GM21526 (cell line): ENCODE measurements at regions not wholly inside any gene's neighbourhood (a gene's known extent, or its start where the extent isn't known, plus 50 kb on each side); places are given as distances from the start of the nearest gene placed in this dataset.
"Not testable (repeated sequence)": the region's sequence is repeated elsewhere in the genome, so short reads cannot be mapped to it uniquely, and the experiment has no call there.

Experiments
- ATAC-seq: cut with Tn5 transposase; IDR thresholded peaks from one replicate; pipeline ENCODE4 v1.9.1; 2021; ENCODE audit warnings: moderate library complexity; ENCODE audit not compliant: unreplicated experiment, low FRiP score

DNA sequence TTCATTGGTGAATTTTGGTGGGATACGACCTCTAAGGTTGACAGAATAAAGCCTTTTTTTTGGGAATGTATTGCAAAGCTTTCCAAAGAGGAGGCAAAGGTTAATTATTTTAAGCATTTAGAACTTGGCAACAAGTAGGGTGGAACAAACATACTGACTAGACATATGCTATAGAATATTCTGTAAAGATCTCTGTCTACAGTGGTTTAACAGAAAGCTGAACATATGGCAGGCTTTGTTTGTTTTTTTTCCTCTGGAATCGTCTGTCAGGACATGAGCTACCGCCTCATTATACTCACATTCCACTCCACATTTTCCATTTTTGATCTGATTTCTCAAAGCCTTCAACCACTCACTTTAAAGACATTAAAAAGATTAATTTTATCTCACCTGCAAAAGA lies 153.4 kb upstream of the PELI2 start:
- ATAC-seq: no peak

DNA sequence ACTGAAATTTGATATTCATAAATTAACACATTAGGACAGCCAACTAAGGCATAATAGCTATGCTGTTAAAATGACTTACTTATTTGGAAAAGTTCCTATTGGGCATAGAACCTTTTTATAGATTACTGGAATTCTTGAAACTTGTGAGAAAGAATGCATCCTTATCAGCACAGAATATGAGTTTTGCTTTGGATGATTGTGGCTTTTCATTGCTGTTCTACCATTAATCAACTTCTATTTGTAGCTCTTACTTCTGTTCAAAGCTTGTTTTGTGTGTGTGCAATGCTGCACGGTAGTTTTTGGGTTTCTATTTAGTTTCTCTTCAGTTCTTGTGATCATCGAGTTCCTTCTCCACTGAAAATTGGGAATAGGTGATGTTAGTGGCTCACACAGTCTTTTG lies 152.4 kb upstream of the PELI2 start:
- no peak for ATAC-seq

DNA sequence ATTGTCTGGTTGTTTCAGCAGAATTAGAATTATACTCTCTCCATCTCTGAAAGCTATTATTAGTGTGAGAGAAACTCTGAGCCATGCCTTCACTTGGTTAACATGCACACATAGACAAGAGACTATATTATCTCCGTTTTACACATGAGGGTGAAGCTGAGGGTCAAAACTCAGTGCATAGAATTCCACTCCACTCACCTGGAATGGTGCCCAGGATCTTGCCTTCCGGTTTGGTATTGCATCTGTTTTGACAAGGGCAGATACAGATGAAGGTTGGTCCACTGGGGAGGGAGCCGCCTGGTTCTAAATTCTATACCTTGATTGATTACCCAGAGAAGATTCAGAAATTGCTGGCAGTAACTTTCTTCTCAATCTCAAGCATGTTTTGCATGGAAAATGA lies 149.5 kb upstream of the PELI2 start:
- no peak for ATAC-seq

DNA sequence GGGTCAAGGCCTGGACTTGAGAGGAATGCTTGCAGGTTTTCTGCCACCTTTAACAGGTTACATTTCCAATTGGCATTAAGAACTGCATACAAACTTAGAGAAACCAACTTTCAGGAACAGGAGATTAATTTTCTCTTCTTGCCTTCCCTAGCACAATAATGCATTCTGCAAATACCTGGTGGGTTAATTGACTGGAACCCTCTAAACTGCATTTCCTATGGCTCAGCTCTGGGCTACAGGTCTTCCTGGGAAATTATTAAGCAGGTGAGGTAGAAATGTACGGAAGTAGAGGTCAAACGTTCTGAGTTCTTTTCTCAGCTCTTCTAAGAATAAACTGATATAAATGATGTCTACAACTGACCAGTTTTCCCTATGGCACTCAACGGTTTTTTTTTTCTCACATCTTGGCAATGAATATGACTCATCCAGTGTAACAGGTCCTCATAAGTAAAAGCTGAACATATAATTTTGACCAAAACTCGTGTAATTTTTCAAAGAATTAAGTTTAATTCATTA lies 144.9 kb upstream of the PELI2 start:
- no peak for ATAC-seq

DNA sequence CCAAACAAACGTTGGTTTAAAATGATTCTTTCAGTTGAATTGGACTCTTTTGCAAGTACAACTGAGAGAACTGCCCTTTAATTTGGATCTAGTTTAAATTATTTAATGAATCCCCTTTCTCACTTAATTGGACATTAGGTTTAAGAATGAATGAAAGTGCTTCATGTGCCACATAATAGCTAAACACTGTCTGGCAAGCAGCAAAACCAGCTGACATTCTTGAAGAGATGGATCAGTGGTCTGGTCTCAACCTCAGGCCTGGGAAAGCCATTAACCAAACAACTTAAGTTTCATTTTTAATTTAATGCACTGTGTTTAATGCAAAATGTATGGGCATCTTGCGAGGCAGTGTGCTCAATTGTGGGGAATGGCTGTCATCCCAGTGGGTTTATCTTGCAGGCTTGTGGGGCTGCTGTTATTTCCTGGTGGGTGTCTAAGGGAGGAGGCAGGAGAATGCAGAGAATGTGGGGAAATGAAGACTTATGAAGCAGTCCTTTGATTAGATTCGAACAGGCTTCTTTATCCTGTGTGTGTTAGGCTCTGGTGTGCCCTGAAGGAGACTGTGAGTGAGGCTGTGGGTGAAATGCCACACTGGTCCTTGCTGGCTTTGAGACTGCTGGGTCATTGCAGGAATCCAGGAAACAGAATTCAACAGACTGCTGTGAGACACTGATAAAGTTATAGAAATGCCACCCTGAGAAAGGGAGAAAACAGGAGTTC lies 144.1 kb upstream of the PELI2 start:
- no peak for ATAC-seq

DNA sequence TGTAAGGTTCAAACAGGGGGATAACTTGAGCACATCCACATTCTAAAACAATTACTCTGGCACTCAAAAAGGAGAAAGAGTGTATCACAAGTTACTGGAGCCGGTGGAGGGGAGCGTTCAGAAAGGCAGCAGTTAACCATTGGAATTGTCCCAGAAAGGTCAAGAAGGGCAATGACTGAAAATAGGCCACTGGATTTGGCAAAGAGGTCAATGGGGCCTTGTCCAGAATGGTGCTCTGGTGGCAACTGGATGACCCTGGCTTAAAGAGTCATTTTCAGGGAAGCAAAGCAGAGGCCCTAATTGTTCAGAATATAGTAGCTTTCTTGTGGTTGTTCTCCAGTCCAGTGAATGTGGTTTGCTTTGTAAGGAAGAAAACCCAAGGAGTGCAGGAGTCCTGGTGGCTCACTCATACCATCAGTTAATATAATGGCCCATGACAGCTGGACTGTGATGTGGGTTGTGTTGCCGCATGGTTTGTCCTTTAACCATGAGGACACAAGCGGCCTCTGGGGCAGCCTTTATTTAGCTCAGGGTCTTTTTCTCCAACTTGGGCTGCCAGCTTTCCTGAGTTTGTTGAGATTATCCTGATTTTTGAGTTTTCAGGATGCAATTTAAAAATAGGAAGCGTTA lies 142.8 kb upstream of the PELI2 start:
- no peak for ATAC-seq

DNA sequence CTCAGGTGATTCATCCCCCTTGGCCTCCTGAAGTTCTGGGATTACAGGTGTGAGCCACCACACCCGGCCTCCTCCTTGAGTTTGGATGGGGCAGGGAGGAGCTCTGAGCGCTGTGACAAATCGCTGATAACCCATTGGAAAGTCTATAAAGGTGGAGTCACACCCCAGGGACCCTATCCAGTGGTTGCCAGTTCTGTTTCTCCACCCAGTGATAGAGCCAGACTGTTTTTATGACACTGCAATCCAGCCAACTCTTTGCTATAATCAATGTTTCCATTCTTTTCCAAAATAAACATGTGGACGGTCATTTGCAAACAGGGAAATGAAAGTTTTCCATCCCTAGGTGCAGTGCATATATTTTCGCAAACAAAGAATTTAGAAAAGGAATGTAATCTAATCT lies 142.0 kb upstream of the PELI2 start:
- no peak for ATAC-seq

DNA sequence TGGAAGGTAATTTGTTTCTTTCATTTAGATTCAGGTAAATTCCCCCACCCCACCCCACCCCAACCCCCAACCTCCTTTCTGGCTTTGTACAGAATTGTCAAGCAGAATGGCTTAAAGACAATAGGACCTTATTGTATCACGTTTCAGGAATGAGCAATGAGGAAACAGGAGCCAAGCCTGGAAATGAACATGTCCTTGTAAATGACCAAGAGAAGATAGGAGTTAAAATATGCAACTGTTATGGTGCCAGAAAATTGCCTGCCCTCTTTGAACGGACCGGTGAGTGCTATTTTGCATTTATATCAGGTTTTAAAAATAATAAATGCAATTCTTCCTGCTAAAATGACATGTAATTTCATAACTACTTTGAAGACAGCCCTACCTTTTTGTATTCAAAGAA lies 141.6 kb upstream of the PELI2 start:
- ATAC-seq: no peak

DNA sequence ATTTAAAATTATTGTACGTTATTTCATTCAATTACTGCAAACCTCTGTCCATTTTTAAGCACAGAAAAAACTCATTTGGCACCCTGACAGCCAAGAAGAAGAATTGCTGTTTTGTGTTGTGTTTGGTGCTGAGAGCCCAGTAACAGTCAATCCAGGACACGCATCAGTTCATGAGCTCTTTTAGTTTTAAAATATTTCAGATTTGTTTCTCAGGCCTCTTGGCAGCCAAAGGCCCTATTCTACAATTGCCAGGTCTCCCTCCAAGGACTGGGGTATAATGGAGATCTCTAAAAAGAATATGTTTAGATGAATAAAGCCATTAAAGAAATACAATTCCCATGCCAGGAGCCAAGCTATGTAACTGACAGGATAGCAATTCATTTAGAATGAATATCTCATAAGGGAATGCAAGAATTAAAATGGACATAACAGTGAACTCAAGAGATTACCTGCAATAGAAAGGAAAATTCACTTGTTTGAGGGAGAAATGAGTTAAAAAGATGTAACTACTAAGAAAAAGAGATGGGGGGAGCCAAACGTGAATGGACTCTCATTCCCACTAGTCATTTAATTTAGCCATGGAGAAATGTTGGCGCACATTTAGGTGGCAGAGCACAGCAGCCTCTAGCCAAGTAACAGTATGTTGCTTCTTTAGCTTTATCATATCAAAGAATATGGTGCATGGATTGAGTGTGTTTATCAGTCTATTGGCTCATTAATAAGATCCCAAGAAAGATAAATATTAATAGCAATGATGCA lies 140.6 kb upstream of the PELI2 start:
- ATAC-seq: no peak

DNA sequence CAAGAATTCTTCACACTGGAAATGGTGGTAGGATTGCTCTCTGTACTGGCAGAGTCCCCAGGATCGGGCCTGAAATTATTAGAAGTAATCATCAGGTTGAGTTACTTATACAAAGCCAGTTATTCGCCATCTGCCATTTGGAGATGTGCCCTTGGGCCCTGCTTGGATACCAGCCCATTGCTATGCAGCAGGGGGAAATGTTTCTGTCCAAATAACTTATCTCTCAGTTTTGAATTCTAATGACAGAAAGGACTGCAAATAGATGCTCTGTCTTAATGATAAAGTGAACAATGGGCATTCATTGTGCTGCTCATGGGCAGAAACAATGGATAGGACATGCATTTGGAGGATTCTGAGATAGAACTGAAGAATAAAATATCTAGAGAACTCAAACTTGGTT lies 139.1 kb upstream of the PELI2 start:
- no peak for ATAC-seq

DNA sequence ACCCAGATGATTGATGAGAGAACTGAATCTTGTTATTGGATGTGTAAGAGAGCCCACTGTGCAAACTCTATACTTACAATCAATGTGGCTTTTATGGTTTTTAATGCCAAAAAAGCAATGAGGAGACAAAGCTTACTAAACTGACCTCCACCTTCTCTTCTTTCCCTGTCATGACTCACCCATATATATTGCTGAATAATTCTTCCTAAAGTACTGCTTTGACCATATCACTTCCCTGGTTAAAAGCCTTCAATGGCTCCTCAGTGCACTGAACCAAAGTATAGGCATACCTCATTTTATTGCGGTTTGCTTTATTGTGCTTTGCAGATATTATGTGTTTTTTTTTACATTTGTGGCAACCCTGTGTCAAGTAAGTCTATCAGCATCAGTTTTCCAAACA lies 138.4 kb upstream of the PELI2 start:
- ATAC-seq: no peak

DNA sequence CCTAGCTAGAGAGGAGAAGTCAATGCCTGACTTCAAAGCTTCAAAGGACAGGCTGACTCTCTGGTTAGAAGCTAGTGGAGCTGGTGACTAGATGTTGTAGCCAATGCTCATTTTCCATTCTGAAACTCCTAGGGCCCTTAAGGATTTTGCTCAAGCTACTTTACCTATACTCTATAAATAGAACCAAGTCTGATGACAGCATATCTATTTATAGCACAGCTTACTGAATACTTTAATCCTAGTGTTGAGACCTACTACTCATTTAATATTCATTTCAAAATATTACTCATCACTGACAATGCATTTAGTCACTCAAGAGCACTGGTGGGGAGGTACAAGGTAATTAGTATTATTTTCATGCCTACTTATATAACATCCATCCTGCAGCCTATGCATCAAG lies 137.2 kb upstream of the PELI2 start:
- ATAC-seq: no peak

DNA sequence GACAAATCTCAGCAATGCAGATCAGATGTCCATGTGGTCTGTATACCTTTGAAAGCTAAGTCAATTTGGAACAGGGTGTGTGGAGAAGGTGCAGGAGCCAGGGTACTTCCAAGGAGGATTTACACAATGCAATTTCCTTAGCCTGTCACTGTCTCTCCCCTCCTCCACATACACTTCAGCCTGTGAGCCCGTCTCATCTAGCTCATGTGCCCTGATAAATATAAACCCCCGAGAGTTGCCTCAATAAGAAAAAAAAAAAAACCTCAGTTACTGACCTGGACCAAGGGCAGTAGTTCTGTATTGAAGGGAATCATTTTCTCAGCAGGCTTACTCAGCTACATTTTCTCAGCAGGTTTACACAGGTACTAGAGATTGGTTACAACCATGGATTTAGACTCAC lies 132.1 kb upstream of the PELI2 start:
- ATAC-seq: no peak

DNA sequence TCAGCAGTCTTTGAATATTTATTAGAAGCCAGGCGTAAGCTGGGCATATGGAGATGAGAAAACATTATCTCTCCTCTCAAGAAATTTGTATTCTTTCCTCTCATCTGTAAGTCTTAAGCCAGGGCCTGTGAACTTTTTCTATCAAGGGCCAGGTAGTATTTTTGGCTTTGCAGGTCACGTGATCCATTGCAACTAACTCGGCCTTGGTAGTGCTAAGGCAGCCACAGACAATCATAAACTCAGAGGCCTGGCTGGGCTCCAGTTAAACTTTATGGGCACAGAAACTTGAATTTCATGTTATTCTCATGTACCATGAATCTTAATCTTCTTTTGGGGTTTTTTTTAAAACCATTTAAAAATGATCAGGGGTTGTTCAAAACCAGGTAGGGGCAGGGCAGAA lies 117.4 kb upstream of the PELI2 start:
- ATAC-seq: no peak

DNA sequence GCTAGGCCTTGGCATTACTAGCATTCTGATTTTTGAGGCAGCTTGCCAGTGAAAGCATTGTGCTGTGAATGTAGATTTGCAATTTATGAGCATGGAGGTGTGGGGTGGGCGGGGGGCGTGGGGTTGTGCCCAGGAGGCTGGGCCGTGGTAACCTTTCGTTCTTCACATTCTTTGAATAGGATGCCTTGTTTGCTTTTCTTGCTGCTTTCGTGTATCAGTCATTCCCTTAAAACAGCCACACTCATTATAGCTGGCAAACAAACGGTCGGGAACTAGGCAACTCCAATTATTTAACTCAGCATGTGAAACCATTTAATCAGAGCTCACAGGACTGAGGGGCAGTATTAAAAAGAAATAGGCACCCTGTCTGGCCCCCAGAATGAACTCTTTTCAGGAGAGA lies 115.9 kb upstream of the PELI2 start:
- ATAC-seq: no peak

DNA sequence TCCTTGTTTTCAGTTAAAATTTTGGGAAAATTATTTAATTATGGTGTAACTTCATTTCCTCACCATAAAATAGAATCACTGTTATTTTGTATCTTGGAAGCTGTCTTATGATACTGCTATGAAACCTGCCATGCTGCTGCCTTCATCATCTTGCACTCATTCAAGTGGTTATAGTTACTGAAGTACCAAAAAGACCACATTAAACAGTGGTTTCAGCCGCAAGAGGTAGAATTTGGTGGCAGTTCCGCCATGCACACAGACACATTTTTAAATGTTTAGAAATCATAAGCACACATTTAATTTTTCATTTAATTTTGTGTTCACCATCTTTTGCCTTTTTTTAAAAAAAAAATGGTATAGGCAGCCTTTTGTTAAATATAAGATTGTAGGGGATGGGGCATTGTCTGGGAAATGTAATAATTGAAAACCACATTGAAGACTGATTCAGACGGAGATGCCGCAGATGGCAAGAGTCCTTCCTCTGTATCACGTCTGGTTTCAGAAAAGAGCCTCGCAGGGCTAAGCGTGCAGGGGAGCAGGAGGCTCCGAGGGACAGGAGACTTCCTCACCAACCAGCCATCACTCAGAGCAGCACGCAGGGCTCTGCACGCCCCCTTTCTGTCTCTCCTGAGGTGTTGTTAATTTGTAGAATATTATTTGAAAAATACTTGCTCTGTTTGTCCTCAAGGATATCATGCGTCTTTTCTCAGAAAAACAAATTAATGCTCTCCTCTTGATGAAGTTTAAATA lies 115.2 kb upstream of the PELI2 start:
- ATAC-seq: no peak

DNA sequence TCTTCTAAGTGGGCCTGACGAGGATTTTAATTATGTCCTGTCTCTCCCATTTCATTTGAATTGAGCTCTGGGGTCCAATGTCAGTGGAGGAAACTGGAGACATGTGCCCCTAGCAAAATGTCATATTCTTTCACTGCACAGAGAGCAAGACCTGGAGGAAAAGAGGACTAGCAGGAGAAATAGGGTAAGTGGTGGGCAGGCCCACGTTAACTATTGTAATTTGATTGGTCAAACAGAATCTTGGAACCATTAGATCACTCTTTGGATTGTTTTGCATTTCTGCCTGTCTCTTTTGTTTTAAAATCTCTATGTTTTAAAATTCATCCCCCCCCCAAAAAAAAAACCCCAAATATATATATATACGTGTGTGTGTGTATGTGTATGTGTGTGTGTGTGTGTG lies 113.9 kb upstream of the PELI2 start:
- no peak for ATAC-seq

DNA sequence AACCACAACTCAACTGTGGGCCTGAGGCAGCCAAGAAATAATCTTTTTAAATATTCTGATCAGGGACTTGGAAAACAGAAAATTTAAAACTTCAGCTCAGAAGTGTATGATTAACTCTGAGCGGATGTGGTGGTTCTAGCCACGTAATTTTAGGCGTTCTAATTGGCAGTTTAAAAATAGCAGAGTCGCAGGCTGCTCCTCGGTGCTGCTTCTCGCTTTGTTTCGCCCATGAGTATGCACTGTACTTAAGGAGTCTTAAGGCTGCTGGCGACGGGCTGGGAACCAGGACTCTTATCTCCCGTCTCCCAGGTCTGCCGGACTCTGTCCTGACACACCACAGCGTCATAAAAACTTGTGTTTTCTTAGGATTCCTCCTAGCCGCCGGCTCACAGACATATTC lies 113.4 kb upstream of the PELI2 start:
- peak; percentile 87 for ATAC-seq

DNA sequence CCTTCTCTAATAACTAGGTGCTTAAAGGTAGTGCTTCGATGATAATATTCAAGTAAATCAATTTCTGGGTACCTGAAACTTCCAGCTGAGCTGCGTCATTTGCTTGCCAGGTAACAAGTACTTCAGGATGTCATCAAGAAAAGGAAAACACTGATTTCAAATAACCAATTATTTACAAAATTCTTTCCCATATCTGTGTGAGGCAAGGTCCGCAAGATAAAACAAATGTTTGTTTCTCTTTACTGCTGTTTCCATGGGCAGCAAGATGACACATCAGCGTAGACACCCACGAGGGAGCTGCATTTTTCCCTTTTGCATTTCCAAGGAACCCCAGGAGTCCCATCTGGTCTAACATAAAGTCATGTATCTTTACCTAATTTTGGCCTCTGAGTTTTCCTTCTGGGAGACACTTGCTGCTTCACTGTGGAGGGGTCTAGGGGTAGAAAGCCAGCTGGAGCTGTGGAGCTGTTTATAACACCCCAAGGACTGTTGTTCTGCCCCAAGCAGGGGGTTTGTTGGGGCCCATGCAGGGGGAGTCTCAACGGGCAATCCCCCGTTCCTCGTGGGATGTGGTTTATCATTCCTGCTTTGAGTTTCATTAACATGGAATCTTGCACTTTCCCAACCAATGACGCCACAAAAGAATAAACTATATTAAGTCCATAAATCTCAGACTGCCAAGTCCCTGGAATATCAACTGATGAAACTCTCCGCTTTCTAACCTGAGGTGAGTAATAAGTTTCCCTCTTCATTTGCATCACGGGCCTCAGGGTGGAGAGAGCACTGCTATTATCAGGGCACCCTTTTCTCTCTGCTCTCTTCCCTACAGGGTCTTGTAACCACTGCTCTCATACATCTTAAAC lies 112.8 kb upstream of the PELI2 start:
- ATAC-seq: peak; percentile 65

DNA sequence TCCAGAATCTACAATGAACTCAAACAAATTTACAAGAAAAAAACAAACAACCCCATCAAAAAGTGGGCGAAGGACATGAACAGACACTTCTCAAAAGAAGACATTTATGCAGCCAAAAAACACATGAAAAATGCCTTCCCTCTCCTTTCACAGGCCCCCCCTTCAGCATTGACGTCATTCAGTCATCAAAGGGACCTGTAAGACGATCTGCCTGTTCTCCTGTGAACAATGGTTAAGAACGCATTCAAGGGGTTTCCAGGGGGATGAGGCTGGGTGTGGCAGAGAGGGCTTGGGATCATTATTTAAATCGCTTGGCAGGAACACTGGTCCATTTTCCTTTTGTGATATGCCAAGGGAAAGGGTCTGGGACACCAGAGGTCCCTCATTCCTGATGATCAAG lies 110.7 kb upstream of the PELI2 start:
- not testable (repeated sequence) for ATAC-seq
